ENCODE measurements at regions not wholly inside any gene's neighbourhood (a gene's known extent, or its start where the extent isn't known, plus 50 kb on each side); places are given as distances from the start of the nearest gene placed in this dataset.

- no peak for TF ChIP-seq RORB (CRISPR knock-in tag; IDR thresholded peaks at IDR 0.05)
- TF ChIP-seq ZNF396 (CRISPR knock-in tag; IDR thresholded peaks at IDR 0.05; ENCODE audit: borderline replicate concordance): no peak
- TF ChIP-seq ELF4 (CRISPR knock-in tag; IDR thresholded peaks at IDR 0.05; ENCODE audit: low read depth): no peak
- no peak for TF ChIP-seq CBFB (CRISPR knock-in tag; IDR thresholded peaks at IDR 0.05; ENCODE audit: low read depth)
- TF ChIP-seq MLX (CRISPR knock-in tag; IDR thresholded peaks at IDR 0.05): no peak
- TF ChIP-seq CREB1 (CRISPR knock-in tag; IDR thresholded peaks at IDR 0.05): no peak
- TF ChIP-seq ZNF219 (CRISPR knock-in tag; IDR thresholded peaks at IDR 0.05; ENCODE audit: borderline replicate concordance): no peak
- TF ChIP-seq ARID4B (CRISPR knock-in tag; IDR thresholded peaks at IDR 0.05; ENCODE audit: borderline replicate concordance): no peak
- no peak for TF ChIP-seq CDX4 (CRISPR knock-in tag; IDR thresholded peaks at IDR 0.05; ENCODE audit: borderline replicate concordance)
- no peak for TF ChIP-seq E2F5 (CRISPR knock-in tag; IDR thresholded peaks at IDR 0.05)
- TF ChIP-seq MAX (CRISPR knock-in tag; IDR thresholded peaks at IDR 0.05): no peak
- TF ChIP-seq ZNF281 (CRISPR knock-in tag; IDR thresholded peaks at IDR 0.05): no peak
Observed at GRCh38 chr6:23293653-23294052, 724.3 kb downstream of the HDGFL1 start (continued).

- Mint-ChIP-seq H3K27ac (no peak overlapping the region), H3K9me3 (peaks cover 34% of the 10 kb centered on the region), H3K36me3 (peaks cover 19% of the 10 kb centered on the region), H3K27me3 (ENCODE audit: low read depth) (no peaks in the 10 kb centered on the region), H3K4me3 (no peak overlapping the region), H3K4me1 (no peaks in the 10 kb centered on the region)
- POLR2A ChIA-PET: no interaction called here
- ATAC-seq: no peak
- no peak for DNase-seq (ENCODE audit: low spot score)
- CTCF ChIA-PET: no interaction called here
- TF ChIP-seq ZNF512 (CRISPR knock-in tag; IDR thresholded peaks at IDR 0.05; ENCODE audit: borderline replicate concordance): no peak
- TF ChIP-seq ZNF396 (CRISPR knock-in tag; IDR thresholded peaks at IDR 0.05; ENCODE audit: borderline replicate concordance): no peak
- no peak for TF ChIP-seq ZNF416 (CRISPR knock-in tag; IDR thresholded peaks at IDR 0.05)
- TF ChIP-seq AR (CRISPR knock-in tag; IDR thresholded peaks at IDR 0.05): no peak
- no peak for TF ChIP-seq ZBTB43 (CRISPR knock-in tag; IDR thresholded peaks at IDR 0.05)
- TF ChIP-seq ZNF425 (CRISPR knock-in tag; conservative IDR thresholded peaks at IDR 0.05): no peak
- no peak for TF ChIP-seq SP1 (CRISPR knock-in tag; conservative IDR thresholded peaks at IDR 0.05)
Observed at GRCh38 chr6:23301556-23301955, 732.2 kb downstream of the HDGFL1 start.
